ENCODE measurements at regions not wholly inside any gene's neighbourhood (a gene's known extent, or its start where the extent isn't known, plus 50 kb on each side); places are given as distances from the start of the nearest gene placed in this dataset.

GRCh38 chr9:13020146-13021040 lies 245.6 kb downstream of the LURAP1L start:
- intact Hi-C loops (cut with DNase I; ENCODE audit: low total_unique reads) = no loop called here

GRCh38 chr9:13022756-13023155 lies 247.9 kb downstream of the LURAP1L start:
- Histone ChIP-seq H3K27ac (no peak overlapping the region), H3K9me3 (peaks cover 0 to 5% (median 0%) of the 10 kb centered on the region in 8 donors), H3K4me3 (no peak overlapping the region), H3K36me3 (no peaks in the 10 kb centered on the region), H3K27me3 (replicated peaks in 1 of 7) (no peaks in the 10 kb centered on the region), H3K4me1 (no peaks in the 10 kb centered on the region)
- TF ChIP-seq POLR2A (IDR thresholded peaks at IDR 0.05) (no peak), POLR2AphosphoS5 (IDR thresholded peaks at IDR 0.05) (no peak), CTCF (IDR thresholded peaks at IDR 0.05 in 8 of 11, conservative IDR thresholded peaks at IDR 0.05 in 3 of 11) (no peak)
- WGBS, 5 donors = 76 to 93% (median 79%) methylated on average over 1 of the region's 1 CpG
- intact Hi-C loops (cut with DNase I; ENCODE audit: low total_unique reads) = no loop called here
- no peak for DNase-seq

More at GRCh38 chr9:13020146-13021040, 245.6 kb downstream of the LURAP1L start:
- no peaks in the 10 kb centered on the region for H3K9me3 ChIP-seq
- H3K27ac ChIP-seq = peak overlapping the region in 6 of 8 donors; percentile 39 to 62 (median 44)
- 59 to 79% (median 72%) methylated on average over 5 of the region's 5 CpGs for WGBS, 5 donors
- no peaks in the 10 kb centered on the region for H3K36me3 ChIP-seq
- H3K4me1 ChIP-seq = no peaks in the 10 kb centered on the region
- no peak overlapping the region for H3K4me3 ChIP-seq
- H3K27me3 ChIP-seq (replicated peaks in 1 of 7) = no peaks in the 10 kb centered on the region
- DNase-seq = no peak
- TF ChIP-seq POLR2AphosphoS5 (IDR thresholded peaks at IDR 0.05) (no peak), POLR2A (IDR thresholded peaks at IDR 0.05) (no peak)

GRCh38 chr9:13023498-13023897 lies 248.7 kb downstream of the LURAP1L start:
- Histone ChIP-seq H3K27me3 (replicated peaks in 1 of 7) (no peaks in the 10 kb centered on the region), H3K4me3 (no peak overlapping the region), H3K9me3 (peaks cover 0 to 5% (median 0%) of the 10 kb centered on the region in 8 donors), H3K36me3 (no peaks in the 10 kb centered on the region), H3K4me1 (no peaks in the 10 kb centered on the region), H3K27ac (no peak overlapping the region)
- WGBS, 5 donors = 84 to 93% (median 90%) methylated on average over 2 of the region's 2 CpGs
- no peak for DNase-seq
- TF ChIP-seq POLR2A (IDR thresholded peaks at IDR 0.05) = no peak
- TF ChIP-seq CTCF (IDR thresholded peaks at IDR 0.05 in 8 of 11, conservative IDR thresholded peaks at IDR 0.05 in 3 of 11) = no peak
- no peak for TF ChIP-seq POLR2AphosphoS5 (IDR thresholded peaks at IDR 0.05)
- intact Hi-C loops (cut with DNase I; ENCODE audit: low total_unique reads) = no loop called here

- TF ChIP-seq POLR2AphosphoS5 (IDR thresholded peaks at IDR 0.05) (no peak), CTCF (IDR thresholded peaks at IDR 0.05 in 8 of 11, conservative IDR thresholded peaks at IDR 0.05 in 3 of 11) (no peak)
- DNase-seq = no peak
- intact Hi-C loops (cut with DNase I; ENCODE audit: low total_unique reads) = no loop called here
- H3K27ac ChIP-seq = peak overlapping the region in 3 of 8 donors; percentile 7 to 29 (median 8)
- H3K4me3 ChIP-seq = no peak overlapping the region
- 62 to 72% (median 64%) methylated on average over 3 of the region's 3 CpGs for WGBS, 5 donors
- H3K27me3 ChIP-seq (replicated peaks in 1 of 7) = no peaks in the 10 kb centered on the region
- peaks cover 0 to 5% (median 0%) of the 10 kb centered on the region in 8 donors for H3K9me3 ChIP-seq
- H3K36me3 ChIP-seq = no peaks in the 10 kb centered on the region
- no peaks in the 10 kb centered on the region for H3K4me1 ChIP-seq
Measured at GRCh38 chr9:13026956-13027355, 252.1 kb downstream of the LURAP1L start.
